ENCODE measurements at regions not wholly inside any gene's neighbourhood (a gene's known extent, or its start where the extent isn't known, plus 50 kb on each side); places are given as distances from the start of the nearest gene placed in this dataset.
A peak's percentile ranks its signal among the peaks of the same experiment; 100 is the strongest.

GRCh38 chr13:109584844-109585361 lies 201.5 kb downstream of the IRS2 start:
- Histone ChIP-seq H3K36me3 (no peaks in the 10 kb centered on the region), H3K4me1 (no peaks in the 10 kb centered on the region), H3K9me3 (no peaks in the 10 kb centered on the region), H3K27ac (no peak overlapping the region), H3K27me3 (no peaks in the 10 kb centered on the region), H3K4me3 (no peak overlapping the region)
- TF ChIP-seq CTCF (IDR thresholded peaks at IDR 0.05): no peak
- intact Hi-C loops (cut with DNase I): no loop called here
- ATAC-seq (no peak), DNase-seq (no peak)

DNA sequence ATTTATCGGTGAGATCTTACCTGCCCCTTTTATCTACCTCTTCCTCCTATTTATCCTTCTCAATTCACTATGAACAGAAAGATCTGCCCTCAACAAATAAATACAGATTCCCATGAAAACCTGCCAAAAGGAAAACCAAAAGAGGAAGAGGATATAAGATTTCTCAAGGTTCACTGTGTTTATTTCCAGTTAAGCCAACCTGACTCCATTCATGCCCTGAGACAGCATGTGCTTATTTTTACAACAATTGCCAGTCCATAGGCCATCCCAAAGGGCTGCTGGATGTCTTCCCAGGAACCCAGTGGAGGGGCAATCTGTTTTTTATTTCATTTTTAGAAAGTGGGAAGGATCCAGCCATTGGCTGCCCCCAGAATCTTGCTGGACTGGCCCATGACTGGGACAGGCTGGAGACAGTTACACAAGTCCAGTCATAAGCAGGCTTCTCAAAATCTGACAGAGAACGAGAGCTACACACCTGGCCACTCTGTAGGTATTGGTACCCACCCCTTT lies 209.1 kb downstream of the IRS2 start:
- no peak for ATAC-seq
- no peak for TF ChIP-seq CTCF (IDR thresholded peaks at IDR 0.05)
- intact Hi-C loops (cut with DNase I): no loop called here
- Histone ChIP-seq H3K4me3 (no peak overlapping the region), H3K27me3 (no peaks in the 10 kb centered on the region), H3K4me1 (no peaks in the 10 kb centered on the region), H3K27ac (no peak overlapping the region), H3K36me3 (no peaks in the 10 kb centered on the region), H3K9me3 (no peaks in the 10 kb centered on the region)
- DNase-seq: no peak

GRCh38 chr13:109576331-109576813 lies 210.0 kb downstream of the IRS2 start:
- Histone ChIP-seq H3K27ac (no peak overlapping the region), H3K36me3 (no peaks in the 10 kb centered on the region), H3K4me1 (no peaks in the 10 kb centered on the region), H3K27me3 (no peaks in the 10 kb centered on the region), H3K9me3 (no peaks in the 10 kb centered on the region), H3K4me3 (no peak overlapping the region)
- TF ChIP-seq CTCF (IDR thresholded peaks at IDR 0.05): no peak
- intact Hi-C loops (cut with DNase I): no loop called here
- ATAC-seq: peak; percentile 56
- DNase-seq: no peak

- H3K4me1 ChIP-seq: no peaks in the 10 kb centered on the region
- H3K36me3 ChIP-seq: no peaks in the 10 kb centered on the region
- H3K9me3 ChIP-seq: no peaks in the 10 kb centered on the region
- ATAC-seq: no peak
- no peaks in the 10 kb centered on the region for H3K27me3 ChIP-seq
- intact Hi-C loops (cut with DNase I): no loop called here
- H3K4me3 ChIP-seq: no peak overlapping the region
- DNase-seq: no peak
- no peak for TF ChIP-seq CTCF (IDR thresholded peaks at IDR 0.05)
- H3K27ac ChIP-seq: no peak overlapping the region
Measured at GRCh38 chr13:109575821-109576220, 210.6 kb downstream of the IRS2 start.

- intact Hi-C loops (cut with DNase I): no loop called here
- H3K27ac ChIP-seq: no peak overlapping the region
- H3K4me3 ChIP-seq: no peak overlapping the region
- no peaks in the 10 kb centered on the region for H3K27me3 ChIP-seq
- DNase-seq: no peak
- H3K36me3 ChIP-seq: no peaks in the 10 kb centered on the region
- H3K4me1 ChIP-seq: no peaks in the 10 kb centered on the region
- no peak for TF ChIP-seq CTCF (IDR thresholded peaks at IDR 0.05)
- ATAC-seq: no peak
- no peaks in the 10 kb centered on the region for H3K9me3 ChIP-seq
Measured at GRCh38 chr13:109572389-109572788, 214.0 kb downstream of the IRS2 start.

All from upper lobe of right lung (tissue), 1 donor.